B cell (primary cell): ENCODE measurements at regions not wholly inside any gene's neighbourhood (a gene's known extent, or its start where the extent isn't known, plus 50 kb on each side); places are given as distances from the start of the nearest gene placed in this dataset.

Experiments
- ATAC-seq: fragments of 200-7000 bp; cut with Tn5 transposase; one replicate; pipeline ENCODE4 v1.10.0; 2021; ENCODE audit warnings: low read depth, mild to moderate bottlenecking, moderate number of reproducible peaks, moderate library complexity
- CTCF ChIA-PET: fragments of 350-600 bp; sonication (Branson Sonifier 250); formaldehyde crosslinking; loops from one replicate; lab custom pipeline; 2021; ENCODE audit warnings: antibody characterized with exemption, inconsistent platforms; lab: Charles Lee
- POLR2A ChIA-PET: fragments of 350-600 bp; sonication (Branson Sonifier 250); formaldehyde crosslinking; loops from one replicate; lab custom pipeline; 2021; ENCODE audit warnings: antibody characterized with exemption; lab: Charles Lee
- DNase-seq: peaks from one replicate; pipeline ENCODE4 v3.0.0; 2013
- H2AFZ ChIP-seq: 2 replicates; pipeline ENCODE4 v1.6.1; 2012; ENCODE audit warnings: mild to moderate bottlenecking, low read depth, low read length; ENCODE audit not compliant: insufficient read depth, poor library complexity, severe bottlenecking
- H3K27ac ChIP-seq, 2 donors: 1 replicate in 1 of 2; 2 replicates in 1 of 2; pipeline ENCODE4 v1.5.1; 2012 to 2013; ENCODE audit warnings: low read length in 2 of 2, mild to moderate bottlenecking in 2 of 2, moderate library complexity in 1 of 2
- H3K27me3 ChIP-seq, 4 experiments: fragments of 200-600 bp in 1 of 4; sonication (generic) in 1 of 4; replicated peaks in 1 of 4; 1 replicate in 2 of 4; 2 replicates in 2 of 4; pipeline versions ENCODE4 v1.6.1 to v1.7.0; 2013 to 2016; ENCODE audit warnings: low read length in 3 of 4, mild to moderate bottlenecking in 2 of 4, mixed read lengths in 1 of 4, moderate library complexity in 1 of 4; ENCODE audit not compliant: insufficient read depth in 4 of 4, control insufficient read depth in 3 of 4; ENCODE audit errors: control extremely low read depth in 1 of 4
- H3K36me3 ChIP-seq, 2 experiments: replicated peaks in 1 of 2; 1 replicate in 1 of 2; 2 replicates in 1 of 2; pipeline versions ENCODE4 v1.6.1 to v1.7.1; 2013; ENCODE audit warnings: low read length in 1 of 2; ENCODE audit not compliant: insufficient read depth in 2 of 2, control insufficient read depth in 1 of 2; ENCODE audit errors: control extremely low read depth in 1 of 2, extremely low read depth in 1 of 2
- H3K4me1 ChIP-seq, 2 donors: fragments of 200-600 bp in 1 of 2; sonication (generic) in 1 of 2; 1 replicate in 1 of 2; 2 replicates in 1 of 2; pipeline versions ENCODE4 v1.5.1 to v1.6.1; 2013 to 2017; ENCODE audit warnings: low read length in 2 of 2; ENCODE audit not compliant: control insufficient read depth in 2 of 2, insufficient read depth in 2 of 2
- H3K4me2 ChIP-seq: replicated peaks from 2 replicates; pipeline ENCODE3; 2012; ENCODE audit warnings: mild to moderate bottlenecking, low read depth, low read length; ENCODE audit not compliant: poor library complexity, severe bottlenecking
- H3K4me3 ChIP-seq, 5 experiments: fragments of 200-600 bp in 1 of 5; sonication (generic) in 1 of 5; 1 replicate in 3 of 5; 2 replicates in 2 of 5; pipeline versions ENCODE4 v1.5.1 to v1.7.0; 2011 to 2016; ENCODE audit warnings: low read length in 4 of 5, mild to moderate bottlenecking in 4 of 5, low read depth in 2 of 5, control low read depth in 1 of 5, moderate library complexity in 1 of 5; ENCODE audit not compliant: insufficient read depth in 1 of 5; ENCODE audit errors: control extremely low read depth in 1 of 5, extremely low read depth in 1 of 5
- H3K79me2 ChIP-seq: fragments of 200-600 bp; sonication (generic); one replicate; pipeline ENCODE4 v1.6.0; 2016; ENCODE audit warnings: low read length; ENCODE audit not compliant: control insufficient read depth, insufficient read depth
- H3K9ac ChIP-seq: fragments of 200-600 bp; sonication (generic); 2 replicates; pipeline ENCODE4 v1.6.1; 2017; ENCODE audit warnings: mild to moderate bottlenecking, low read length, moderate library complexity
- H3K9me3 ChIP-seq, 3 donors: one replicate each; pipeline versions ENCODE4 v1.6.1 to v1.7.1; 2013; ENCODE audit warnings: low read length in 2 of 3; ENCODE audit not compliant: control insufficient read depth in 2 of 3, insufficient read depth in 1 of 3; ENCODE audit errors: control extremely low read depth in 1 of 3
- H4K20me1 ChIP-seq: 2 replicates; pipeline ENCODE4 v1.6.0; 2012; ENCODE audit warnings: mild to moderate bottlenecking, low read length; ENCODE audit not compliant: insufficient read depth, control insufficient read depth, poor library complexity, severe bottlenecking
- H3K27ac Mint-ChIP-seq: one replicate; pipeline ENCODE4 v1.8.0; 2021; ENCODE audit warnings: mixed read lengths
- H3K27me3 Mint-ChIP-seq: one replicate; pipeline ENCODE4 v1.8.0; 2021; ENCODE audit warnings: mixed read lengths
- H3K4me1 Mint-ChIP-seq: one replicate; pipeline ENCODE4 v1.8.0; 2021; ENCODE audit warnings: mixed read lengths
- H3K4me3 Mint-ChIP-seq: one replicate; pipeline ENCODE4 v1.8.0; 2021; ENCODE audit warnings: mixed read lengths
- H3K9me3 Mint-ChIP-seq: one replicate; pipeline ENCODE4 v1.8.0; 2022; ENCODE audit warnings: mixed read lengths; ENCODE audit not compliant: insufficient read depth
- EZH2 ChIP-seq: IDR thresholded peaks from 2 replicates; pipeline ENCODE4 v1.6.1; 2012; ENCODE audit warnings: borderline replicate concordance, low read depth, mild to moderate bottlenecking, moderate library complexity, low read length; ENCODE audit not compliant: insufficient read depth, poor library complexity, severe bottlenecking
- WGBS: methylation state at CpG from one replicate; pipeline ENCODE4 v1.1.5; 2013; ENCODE audit warnings: missing lambda C conversion rate; ENCODE audit not compliant: insufficient coverage; 5-methylcytosine and 5-hydroxymethylcytosine counted together
- intact Hi-C: fragments of 100-400 bp; cut with micrococcal nuclease; formaldehyde crosslinking; loops from one replicate; pipeline ENCODE4 v1.10.0; 2022
- TF ChIP-seq, protein P1 (sequence below): fragments of 200-600 bp; IDR thresholded peaks from one replicate; pipeline ENCODE4 v1.8.0; 2022; ENCODE audit warnings: antibody characterized with exemption, mild to moderate bottlenecking

- no peaks in the 10 kb centered on the region for H3K79me2 ChIP-seq
- no peaks in the 10 kb centered on the region for H3K27me3 Mint-ChIP-seq
- no peaks in the 10 kb centered on the region for H4K20me1 ChIP-seq
- ChIA-PET POLR2A (no interaction called here), CTCF (no interaction called here)
- peaks cover 0 to 1% (median 0%) of the 10 kb centered on the region in 3 donors for H3K9me3 ChIP-seq
- no peak overlapping the region for H3K27ac ChIP-seq
- H3K4me1 ChIP-seq, result peaks cover 4 to 6% of the 10 kb centered on the region in 2 donors
- no CpG with 5 or more reads among the region's 4 CpGs for WGBS
- no peak overlapping the region for H3K9ac ChIP-seq
- peaks cover 3% of the 10 kb centered on the region for H3K9me3 Mint-ChIP-seq
- no peak for ATAC-seq
- H3K27ac Mint-ChIP-seq, result no peak overlapping the region
- no peak overlapping the region for H2AFZ ChIP-seq
- H3K4me3 Mint-ChIP-seq, result no peak overlapping the region
- H3K27me3 ChIP-seq, result no peaks in the 10 kb centered on the region
- no peak overlapping the region for H3K4me2 ChIP-seq
- TF ChIP-seq, protein P1, sequence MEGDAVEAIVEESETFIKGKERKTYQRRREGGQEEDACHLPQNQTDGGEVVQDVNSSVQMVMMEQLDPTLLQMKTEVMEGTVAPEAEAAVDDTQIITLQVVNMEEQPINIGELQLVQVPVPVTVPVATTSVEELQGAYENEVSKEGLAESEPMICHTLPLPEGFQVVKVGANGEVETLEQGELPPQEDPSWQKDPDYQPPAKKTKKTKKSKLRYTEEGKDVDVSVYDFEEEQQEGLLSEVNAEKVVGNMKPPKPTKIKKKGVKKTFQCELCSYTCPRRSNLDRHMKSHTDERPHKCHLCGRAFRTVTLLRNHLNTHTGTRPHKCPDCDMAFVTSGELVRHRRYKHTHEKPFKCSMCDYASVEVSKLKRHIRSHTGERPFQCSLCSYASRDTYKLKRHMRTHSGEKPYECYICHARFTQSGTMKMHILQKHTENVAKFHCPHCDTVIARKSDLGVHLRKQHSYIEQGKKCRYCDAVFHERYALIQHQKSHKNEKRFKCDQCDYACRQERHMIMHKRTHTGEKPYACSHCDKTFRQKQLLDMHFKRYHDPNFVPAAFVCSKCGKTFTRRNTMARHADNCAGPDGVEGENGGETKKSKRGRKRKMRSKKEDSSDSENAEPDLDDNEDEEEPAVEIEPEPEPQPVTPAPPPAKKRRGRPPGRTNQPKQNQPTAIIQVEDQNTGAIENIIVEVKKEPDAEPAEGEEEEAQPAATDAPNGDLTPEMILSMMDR, result no peak
- TF ChIP-seq EZH2, result no peak
- peaks cover 12% of the 10 kb centered on the region for H3K4me1 Mint-ChIP-seq
- H3K4me3 ChIP-seq, result no peak overlapping the region
- no peaks in the 10 kb centered on the region for H3K36me3 ChIP-seq
- DNase-seq, result no peak
- intact Hi-C loops, result no loop called here
Observed at GRCh38 chr1:59171788-59172187, 125.1 kb upstream of the FGGY start.

GRCh38 chr1:59172693-59173092 lies 124.2 kb upstream of the FGGY start:
- TF ChIP-seq, protein P1, result no peak
- no peak for TF ChIP-seq EZH2
- Mint-ChIP-seq H3K27ac (no peak overlapping the region), H3K9me3 (peaks cover 3% of the 10 kb centered on the region), H3K4me1 (peaks cover 13% of the 10 kb centered on the region), H3K4me3 (no peak overlapping the region), H3K27me3 (no peaks in the 10 kb centered on the region)
- H3K4me2 ChIP-seq, result no peak overlapping the region
- no peaks in the 10 kb centered on the region for H4K20me1 ChIP-seq
- no peak for DNase-seq
- no peaks in the 10 kb centered on the region for H3K27me3 ChIP-seq
- no peaks in the 10 kb centered on the region for H3K79me2 ChIP-seq
- no peak overlapping the region for H3K9ac ChIP-seq
- WGBS, result no CpG with 5 or more reads among the region's 1 CpG
- intact Hi-C loops, result no loop called here
- no peak overlapping the region for H3K4me3 ChIP-seq
- POLR2A ChIA-PET, result no interaction called here
- H3K36me3 ChIP-seq, result no peaks in the 10 kb centered on the region
- peaks cover 4 to 6% of the 10 kb centered on the region in 2 donors for H3K4me1 ChIP-seq
- H3K27ac ChIP-seq, result no peak overlapping the region
- H3K9me3 ChIP-seq, result peaks cover 0 to 1% (median 0%) of the 10 kb centered on the region in 3 donors
- no peak overlapping the region for H2AFZ ChIP-seq
- no peak for ATAC-seq
- CTCF ChIA-PET, result no interaction called here
